Erythroblast (primary cell): ENCODE measurements at regions not wholly inside any gene's neighbourhood (a gene's known extent, or its start where the extent isn't known, plus 50 kb on each side); places are given as distances from the start of the nearest gene placed in this dataset.

Experiments
- DNase-seq, 2 experiments: peaks; one replicate each; lab custom pipeline; 2025; lab: John Stamatoyannopoulos, UW
- GATA1 ChIP-seq: IDR thresholded peaks from 2 replicates; pipeline ENCODE4 v1.6.1; 2011; ENCODE audit warnings: low read depth, mild to moderate bottlenecking, control low read depth, low read length, moderate library complexity
- POLR2A ChIP-seq: IDR thresholded peaks from 2 replicates; pipeline ENCODE4 v1.6.1; 2011; ENCODE audit warnings: mild to moderate bottlenecking, low read length

GRCh38 chr1:163834778-163835177 lies 513.0 kb downstream of the NUF2 start:
- TF ChIP-seq GATA1 (no peak), POLR2A (no peak)
- no peak for DNase-seq

GRCh38 chr1:163836481-163836880 lies 514.7 kb downstream of the NUF2 start:
- no peak for TF ChIP-seq POLR2A
- no peak for TF ChIP-seq GATA1
- no peak for DNase-seq

- DNase-seq, result no peak
- TF ChIP-seq POLR2A (no peak), GATA1 (no peak)
Measured at GRCh38 chr1:163837206-163837605, 515.5 kb downstream of the NUF2 start.

GRCh38 chr1:163842571-163842970 lies 520.8 kb downstream of the NUF2 start:
- TF ChIP-seq GATA1 (no peak), POLR2A (no peak)
- DNase-seq, result no peak

GRCh38 chr1:163844459-163844858 lies 522.7 kb downstream of the NUF2 start:
- DNase-seq, result no peak
- no peak for TF ChIP-seq GATA1
- no peak for TF ChIP-seq POLR2A

- TF ChIP-seq GATA1, result no peak
- no peak for TF ChIP-seq POLR2A
- no peak for DNase-seq
Measured at GRCh38 chr1:163845279-163845678, 523.5 kb downstream of the NUF2 start.

GRCh38 chr1:163863731-163864130 lies 542.0 kb downstream of the NUF2 start:
- DNase-seq, result no peak
- TF ChIP-seq GATA1 (no peak), POLR2A (no peak)

- TF ChIP-seq POLR2A, result no peak
- TF ChIP-seq GATA1, result no peak
- no peak for DNase-seq
Measured at GRCh38 chr1:163864207-163864606, 542.5 kb downstream of the NUF2 start.

GRCh38 chr1:163866564-163866963 lies 544.8 kb downstream of the NUF2 start:
- DNase-seq, result no peak
- TF ChIP-seq POLR2A (no peak), GATA1 (no peak)

- no peak for DNase-seq
- TF ChIP-seq POLR2A (no peak), GATA1 (no peak)
Measured at GRCh38 chr1:163870666-163871065, 548.9 kb downstream of the NUF2 start.

GRCh38 chr1:163872067-163872466 lies 550.3 kb downstream of the NUF2 start:
- no peak for TF ChIP-seq POLR2A
- TF ChIP-seq GATA1, result no peak

GRCh38 chr1:163874070-163874469 lies 552.3 kb downstream of the NUF2 start:
- no peak for DNase-seq
- TF ChIP-seq POLR2A (no peak), GATA1 (no peak)

More at GRCh38 chr1:163872067-163872466, 550.3 kb downstream of the NUF2 start:
- no peak for DNase-seq

- TF ChIP-seq POLR2A (no peak), GATA1 (no peak)
- no peak for DNase-seq
Measured at GRCh38 chr1:163875200-163875926, 553.6 kb downstream of the NUF2 start.

GRCh38 chr1:163875927-163876320 lies 554.2 kb downstream of the NUF2 start:
- no peak for DNase-seq
- no peak for TF ChIP-seq POLR2A
- no peak for TF ChIP-seq GATA1

GRCh38 chr1:163876546-163876945 lies 554.8 kb downstream of the NUF2 start:
- no peak for TF ChIP-seq GATA1
- TF ChIP-seq POLR2A, result no peak
- DNase-seq, result no peak

GRCh38 chr1:163877016-163877415 lies 555.3 kb downstream of the NUF2 start:
- TF ChIP-seq POLR2A (no peak), GATA1 (no peak)
- DNase-seq, result no peak
